Left ventricle myocardium inferior (tissue), 1 donor: ENCODE measurements at regions not wholly inside any gene's neighbourhood (a gene's known extent, or its start where the extent isn't known, plus 50 kb on each side); places are given as distances from the start of the nearest gene placed in this dataset.

ENCODE experiments used
- DNase-seq: peaks from one replicate; pipeline ENCODE4 v3.0.0-alpha.2; 2020
- H3K27ac ChIP-seq: fragments of 200-600 bp; replicated peaks from 2 replicates; pipeline ENCODE4 v1.8.0; 2021
- H3K27me3 ChIP-seq: fragments of 200-600 bp; 2 replicates; pipeline ENCODE4 v1.8.0; 2021; ENCODE audit warnings: low read depth
- H3K36me3 ChIP-seq: fragments of 200-600 bp; 2 replicates; pipeline ENCODE4 v1.8.0; 2021
- H3K4me1 ChIP-seq: fragments of 200-600 bp; 2 replicates; pipeline ENCODE4 v1.8.0; 2021
- H3K4me3 ChIP-seq: fragments of 200-600 bp; 2 replicates; pipeline ENCODE4 v1.8.0; 2021; ENCODE audit warnings: mild to moderate bottlenecking, moderate library complexity
- H3K9me3 ChIP-seq: fragments of 200-600 bp; replicated peaks from 2 replicates; pipeline ENCODE4 v1.8.0; 2021
- CTCF ChIP-seq: fragments of 200-600 bp; IDR thresholded peaks from 2 replicates; pipeline ENCODE4 v1.8.0; 2021; ENCODE audit warnings: antibody characterized with exemption, mild to moderate bottlenecking, borderline replicate concordance
- intact Hi-C: fragments of 100-400 bp; cut with micrococcal nuclease; formaldehyde crosslinking; loops from one replicate; pipeline ENCODE4 v1.11.0; 2022
- donor health status: DM: no; HTN: yes; CAD: no; lungs with severe emphysema.

- TF ChIP-seq CTCF = no peak
- Histone ChIP-seq H3K27me3 (no peaks in the 10 kb centered on the region), H3K36me3 (no peaks in the 10 kb centered on the region), H3K27ac (no peak overlapping the region), H3K4me3 (no peak overlapping the region), H3K4me1 (no peaks in the 10 kb centered on the region), H3K9me3 (no peaks in the 10 kb centered on the region)
- intact Hi-C loops = no loop called here
- DNase-seq = no peak
Observed at GRCh38 chr9:1271786-1272185, 221.6 kb downstream of the DMRT2 start.

GRCh38 chr9:1272488-1272887 is 222.3 kb downstream of the DMRT2 start:
- Histone ChIP-seq H3K27me3 (no peaks in the 10 kb centered on the region), H3K9me3 (no peaks in the 10 kb centered on the region), H3K36me3 (no peaks in the 10 kb centered on the region), H3K4me1 (no peaks in the 10 kb centered on the region), H3K27ac (no peak overlapping the region), H3K4me3 (no peak overlapping the region)
- no peak for TF ChIP-seq CTCF
- intact Hi-C loops = no loop called here
- no peak for DNase-seq

GRCh38 chr9:1273859-1274258 is 223.7 kb downstream of the DMRT2 start:
- no peak for DNase-seq
- Histone ChIP-seq H3K27ac (no peak overlapping the region), H3K4me3 (no peak overlapping the region), H3K4me1 (no peaks in the 10 kb centered on the region), H3K36me3 (no peaks in the 10 kb centered on the region), H3K27me3 (no peaks in the 10 kb centered on the region), H3K9me3 (no peaks in the 10 kb centered on the region)
- TF ChIP-seq CTCF = no peak
- intact Hi-C loops = no loop called here

GRCh38 chr9:1274334-1274733 is 224.2 kb downstream of the DMRT2 start:
- no peak for DNase-seq
- H3K4me1 ChIP-seq = no peaks in the 10 kb centered on the region
- H3K36me3 ChIP-seq = no peaks in the 10 kb centered on the region
- intact Hi-C loops = no loop called here
- H3K27me3 ChIP-seq = no peaks in the 10 kb centered on the region
- no peak for TF ChIP-seq CTCF
- no peaks in the 10 kb centered on the region for H3K9me3 ChIP-seq
- H3K4me3 ChIP-seq = no peak overlapping the region
- no peak overlapping the region for H3K27ac ChIP-seq

- H3K4me3 ChIP-seq = no peak overlapping the region
- H3K36me3 ChIP-seq = no peaks in the 10 kb centered on the region
- TF ChIP-seq CTCF = no peak
- H3K27ac ChIP-seq = no peak overlapping the region
- H3K27me3 ChIP-seq = no peaks in the 10 kb centered on the region
- no peaks in the 10 kb centered on the region for H3K4me1 ChIP-seq
- no peaks in the 10 kb centered on the region for H3K9me3 ChIP-seq
- intact Hi-C loops = no loop called here
- no peak for DNase-seq
Observed at GRCh38 chr9:1276474-1276873, 226.3 kb downstream of the DMRT2 start.

GRCh38 chr9:1284727-1285126 is 234.6 kb downstream of the DMRT2 start:
- Histone ChIP-seq H3K36me3 (no peaks in the 10 kb centered on the region), H3K27ac (no peak overlapping the region), H3K4me3 (no peak overlapping the region), H3K4me1 (no peaks in the 10 kb centered on the region), H3K9me3 (peaks cover 3% of the 10 kb centered on the region), H3K27me3 (no peaks in the 10 kb centered on the region)
- intact Hi-C loops = no loop called here
- TF ChIP-seq CTCF = no peak
- DNase-seq = no peak
